HG03520 (cell line): ENCODE measurements at regions not wholly inside any gene's neighbourhood (a gene's known extent, or its start where the extent isn't known, plus 50 kb on each side); places are given as distances from the start of the nearest gene placed in this dataset.
"Not testable (repeated sequence)": the region's sequence is repeated elsewhere in the genome, so short reads cannot be mapped to it uniquely, and the experiment has no call there.

Source experiments
- ATAC-seq: cut with Tn5 transposase; IDR thresholded peaks from one replicate; pipeline ENCODE4 v1.9.1; 2021; ENCODE audit warnings: mild to moderate bottlenecking, moderate library complexity; ENCODE audit not compliant: unreplicated experiment

DNA sequence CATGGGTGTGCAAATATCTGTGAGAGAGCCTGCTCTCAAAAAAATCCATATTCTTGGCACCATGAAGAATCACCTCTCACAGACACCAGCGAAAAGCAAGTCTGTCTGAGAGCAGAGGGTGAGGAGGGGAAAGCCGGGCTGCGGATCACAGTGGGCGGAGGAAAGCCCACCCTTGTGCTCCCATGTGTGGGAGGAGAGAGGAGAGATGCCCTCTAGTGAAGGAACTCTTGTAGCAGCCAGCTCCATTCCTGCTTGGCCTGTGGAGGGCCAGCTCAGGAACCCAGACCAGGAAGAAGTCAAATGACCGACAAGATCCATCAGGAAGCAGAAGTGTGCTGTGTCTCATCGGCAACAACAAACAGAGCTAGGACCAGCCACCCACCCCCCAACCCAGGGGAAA, 321.7 kb upstream of the PLGLB1 start:
- ATAC-seq: not testable (repeated sequence)

DNA sequence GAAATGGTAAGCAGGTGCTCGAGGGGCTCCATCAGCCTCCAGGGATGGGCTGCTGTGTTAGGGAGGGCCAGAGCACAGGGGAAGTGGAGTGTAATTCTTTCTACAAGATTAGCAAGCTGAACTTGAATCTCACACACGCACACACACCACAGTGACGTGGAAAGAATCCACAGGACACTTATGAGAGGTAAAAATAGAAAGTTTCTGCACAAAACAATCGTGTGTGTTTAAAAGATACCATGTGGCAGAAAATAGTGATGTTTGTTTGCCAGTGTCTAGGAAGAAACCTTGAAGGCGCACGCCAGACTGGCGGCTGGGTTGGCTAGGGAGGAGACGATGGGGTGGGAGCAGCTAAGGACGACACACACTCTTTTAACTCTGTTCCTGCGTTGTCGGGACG, 323.6 kb upstream of the PLGLB1 start:
- not testable (repeated sequence) for ATAC-seq

DNA sequence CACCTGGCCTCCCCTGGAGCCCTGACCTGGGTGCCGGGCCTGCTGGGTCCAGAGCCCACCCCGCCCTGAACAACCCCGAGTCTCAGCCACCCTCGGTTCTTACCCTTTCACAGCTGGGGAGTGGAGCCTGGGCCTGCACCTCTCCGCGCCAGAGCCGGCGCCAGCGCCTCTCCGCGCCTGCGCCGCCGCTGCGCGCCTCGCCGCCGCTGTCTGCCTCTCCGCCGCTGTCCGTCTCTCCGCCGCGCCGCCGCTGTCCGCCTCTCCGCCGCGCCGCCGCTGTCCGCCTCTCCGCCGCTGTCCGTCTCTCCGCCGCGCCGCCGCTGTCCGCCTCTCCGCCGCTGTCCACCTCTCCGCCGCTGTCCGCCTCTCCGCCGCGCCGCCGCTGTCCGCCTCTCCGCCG, 326.9 kb upstream of the PLGLB1 start:
- ATAC-seq: not testable (repeated sequence)

DNA sequence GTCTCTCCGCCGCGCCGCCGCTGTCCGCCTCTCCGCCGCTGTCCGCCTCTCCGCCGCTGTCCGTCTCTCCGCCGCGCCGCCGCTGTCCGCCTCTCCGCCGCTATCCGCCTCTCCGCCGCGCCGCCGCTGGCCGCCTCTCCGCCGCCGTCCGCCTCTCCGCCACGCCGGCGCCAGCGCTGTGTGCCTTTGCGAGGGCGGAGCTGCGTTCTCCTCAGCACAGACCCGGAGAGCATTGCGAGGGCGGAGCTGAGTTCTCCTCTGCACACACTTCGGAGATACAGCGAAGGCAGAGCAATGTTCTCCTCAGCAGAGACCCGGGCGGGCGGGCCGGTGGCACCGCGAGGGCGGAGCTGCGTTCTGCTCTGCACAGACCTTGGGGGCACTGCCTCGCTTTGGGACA, 327.4 kb upstream of the PLGLB1 start:
- not testable (repeated sequence) for ATAC-seq

DNA sequence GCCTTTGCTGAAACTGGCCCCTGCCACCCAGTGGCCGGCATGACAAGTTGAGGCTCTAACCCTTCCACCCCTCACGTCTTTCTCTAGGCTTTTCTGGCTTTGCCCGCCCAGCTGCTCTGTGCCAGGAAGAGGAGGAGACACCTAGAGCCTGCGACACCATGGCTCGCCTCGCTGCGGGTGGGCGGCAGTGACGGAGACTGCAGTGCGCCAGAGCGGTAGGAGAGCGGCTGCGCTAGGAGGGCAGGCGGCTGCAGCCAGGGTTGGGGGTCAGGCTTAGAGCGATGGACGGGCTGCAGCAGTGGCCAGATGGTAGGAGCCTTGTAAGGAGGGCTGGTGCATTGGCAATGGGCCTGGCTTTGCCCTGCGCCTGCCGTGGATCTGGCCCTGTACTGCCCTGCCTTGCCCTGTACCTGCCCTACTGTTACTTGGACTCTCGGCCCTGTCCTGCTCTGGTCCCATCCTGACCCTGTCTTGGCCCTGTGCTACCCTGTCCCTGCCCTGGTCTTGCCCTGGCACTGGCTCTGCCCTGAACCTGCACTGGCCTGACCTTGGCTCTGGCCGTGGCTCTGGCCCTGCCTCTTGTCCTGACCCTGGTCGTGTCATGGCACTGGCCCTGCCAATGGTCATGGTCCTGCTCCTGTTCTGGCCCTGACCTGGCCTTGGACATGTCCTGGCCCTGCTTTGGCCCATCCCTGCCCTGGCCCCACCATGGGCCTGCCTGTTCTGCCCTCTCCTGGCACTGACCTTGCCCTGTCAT, 330.7 kb upstream of the PLGLB1 start:
- not testable (repeated sequence) for ATAC-seq

DNA sequence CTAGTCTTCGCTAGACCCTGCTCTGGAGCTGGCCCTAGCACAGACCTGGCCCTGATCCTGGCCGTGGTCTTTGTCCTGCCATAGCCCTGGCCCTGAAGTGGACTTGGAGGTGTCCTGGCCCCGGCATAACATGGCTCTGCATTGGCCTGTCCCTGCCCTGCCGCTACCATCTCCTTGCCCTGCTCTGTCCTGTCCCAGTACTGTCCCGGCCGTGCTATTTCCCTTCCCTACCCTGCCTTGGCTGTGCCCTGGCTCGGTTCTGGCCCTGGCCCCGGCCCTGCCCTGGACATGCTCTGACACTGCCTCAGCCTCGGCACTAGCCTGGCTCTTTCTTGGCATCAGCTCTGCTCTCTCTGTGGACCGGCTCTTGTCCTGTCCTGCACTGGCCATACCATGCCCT, 331.8 kb upstream of the PLGLB1 start:
- ATAC-seq: not testable (repeated sequence)

DNA sequence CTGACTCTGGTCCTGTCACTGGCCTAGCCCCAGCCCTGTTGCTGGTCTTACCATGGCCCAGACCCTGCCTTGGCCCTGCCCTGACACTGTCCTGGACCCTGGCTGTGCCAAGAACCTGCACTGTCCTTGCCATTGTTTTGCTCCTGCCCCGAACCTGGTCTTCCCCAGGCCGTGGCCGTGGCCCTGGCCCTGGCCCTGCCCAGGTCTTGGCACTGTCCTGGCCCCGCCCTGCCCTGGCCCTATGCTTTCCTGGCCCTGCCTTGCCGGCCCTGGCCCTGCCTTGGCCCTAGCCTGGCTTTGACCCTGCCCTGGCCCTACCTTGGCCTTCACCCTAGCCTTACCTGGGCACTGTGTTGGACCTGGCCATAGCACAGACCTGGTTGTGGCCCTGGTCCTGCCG, 332.5 kb upstream of the PLGLB1 start:
- not testable (repeated sequence) for ATAC-seq

DNA sequence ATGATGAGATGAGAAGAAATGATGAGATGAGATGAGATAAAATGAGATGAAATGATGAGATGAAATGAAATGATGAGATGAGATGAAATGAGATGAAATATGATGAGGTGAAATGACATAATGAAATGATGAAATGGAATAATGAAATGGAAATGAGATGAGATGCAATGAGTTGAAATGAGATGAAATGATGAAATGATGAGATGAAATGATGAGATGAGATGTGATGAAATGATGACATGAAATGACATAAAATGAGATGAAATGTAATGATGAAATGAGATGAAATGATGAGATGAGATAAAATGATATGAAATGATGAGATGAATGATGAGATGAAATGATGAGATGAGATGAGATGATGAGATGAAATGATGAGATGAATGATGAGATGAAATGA, 338.6 kb upstream of the PLGLB1 start:
- ATAC-seq: not testable (repeated sequence)

DNA sequence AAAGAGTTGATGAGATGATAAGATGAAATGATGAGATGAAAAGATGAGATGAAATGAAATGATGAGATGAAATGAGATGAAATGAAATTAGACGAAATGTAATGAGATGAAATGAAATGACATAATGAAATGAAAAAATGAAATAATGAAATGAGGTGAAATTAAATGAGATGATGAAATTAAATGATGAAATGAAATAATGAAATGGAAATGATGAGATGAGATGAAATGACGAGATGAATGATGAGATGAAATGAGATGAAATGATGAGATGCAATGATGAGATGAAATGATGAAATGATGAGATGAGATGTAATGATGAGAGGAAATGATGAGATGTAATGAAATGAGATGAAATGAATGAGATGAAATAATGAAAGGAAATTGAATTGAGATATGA, 339.3 kb upstream of the PLGLB1 start:
- not testable (repeated sequence) for ATAC-seq

DNA sequence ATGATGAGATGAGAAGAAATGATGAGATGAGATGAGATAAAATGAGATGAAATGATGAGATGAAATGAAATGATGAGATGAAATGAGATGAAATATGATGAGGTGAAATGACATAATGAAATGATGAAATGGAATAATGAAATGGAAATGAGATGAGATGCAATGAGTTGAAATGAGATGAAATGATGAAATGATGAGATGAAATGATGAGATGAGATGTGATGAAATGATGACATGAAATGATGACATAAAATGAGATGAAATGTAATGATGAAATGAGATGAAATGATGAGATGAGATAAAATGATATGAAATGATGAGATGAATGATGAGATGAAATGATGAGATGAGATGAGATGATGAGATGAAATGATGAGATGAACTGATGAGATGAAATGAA, 340.2 kb upstream of the PLGLB1 start:
- not testable (repeated sequence) for ATAC-seq

DNA sequence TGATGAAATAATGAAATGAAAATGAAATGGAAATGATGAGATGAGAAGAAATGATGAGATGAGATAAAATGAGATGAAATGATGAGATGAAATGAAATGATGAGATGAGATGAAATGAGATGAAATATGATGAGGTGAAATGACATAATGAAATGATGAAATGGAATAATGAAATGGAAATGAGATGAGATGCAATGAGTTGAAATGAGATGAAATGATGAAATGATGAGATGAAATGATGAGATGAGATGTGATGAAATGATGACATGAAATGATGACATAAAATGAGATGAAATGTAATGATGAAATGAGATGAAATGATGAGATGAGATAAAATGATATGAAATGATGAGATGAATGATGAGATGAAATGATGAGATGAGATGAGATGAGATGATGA, 342.7 kb upstream of the PLGLB1 start:
- ATAC-seq: not testable (repeated sequence)

DNA sequence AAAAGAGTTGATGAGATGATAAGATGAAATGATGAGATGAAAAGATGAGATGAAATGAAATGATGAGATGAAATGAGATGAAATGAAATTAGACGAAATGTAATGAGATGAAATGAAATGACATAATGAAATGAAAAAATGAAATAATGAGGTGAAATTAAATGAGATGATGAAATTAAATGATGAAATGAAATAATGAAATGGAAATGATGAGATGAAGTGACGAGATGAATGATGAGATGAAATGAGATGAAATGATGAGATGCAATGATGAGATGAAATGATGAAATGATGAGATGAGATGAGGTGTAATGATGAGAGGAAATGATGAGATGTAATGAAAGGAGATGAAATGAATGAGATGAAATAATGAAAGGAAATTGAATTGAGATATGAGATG, 343.4 kb upstream of the PLGLB1 start:
- ATAC-seq: not testable (repeated sequence)

DNA sequence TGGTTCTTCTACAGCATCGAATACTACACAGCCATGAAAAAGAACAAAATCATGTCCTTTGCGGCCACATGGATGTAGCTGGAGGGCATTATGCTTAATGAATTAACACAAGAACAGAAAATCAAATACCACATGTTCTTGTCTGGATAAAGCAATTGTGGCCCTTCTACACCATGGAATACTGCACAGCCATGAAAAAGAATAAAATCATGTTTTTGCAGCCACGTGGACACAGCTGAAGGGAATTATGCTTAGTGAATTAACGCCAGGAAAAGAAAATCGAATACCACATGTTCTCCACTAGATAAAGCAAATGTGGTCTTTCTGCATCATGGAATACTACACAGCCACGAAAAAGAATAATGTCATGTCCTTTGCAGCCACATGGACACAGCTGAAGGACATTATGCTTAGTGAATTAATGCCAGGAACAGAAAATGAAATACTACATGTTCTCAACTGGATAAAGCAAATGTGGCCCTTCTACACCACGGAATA, 361.8 kb upstream of the PLGLB2 start:
- ATAC-seq: not testable (repeated sequence)

DNA sequence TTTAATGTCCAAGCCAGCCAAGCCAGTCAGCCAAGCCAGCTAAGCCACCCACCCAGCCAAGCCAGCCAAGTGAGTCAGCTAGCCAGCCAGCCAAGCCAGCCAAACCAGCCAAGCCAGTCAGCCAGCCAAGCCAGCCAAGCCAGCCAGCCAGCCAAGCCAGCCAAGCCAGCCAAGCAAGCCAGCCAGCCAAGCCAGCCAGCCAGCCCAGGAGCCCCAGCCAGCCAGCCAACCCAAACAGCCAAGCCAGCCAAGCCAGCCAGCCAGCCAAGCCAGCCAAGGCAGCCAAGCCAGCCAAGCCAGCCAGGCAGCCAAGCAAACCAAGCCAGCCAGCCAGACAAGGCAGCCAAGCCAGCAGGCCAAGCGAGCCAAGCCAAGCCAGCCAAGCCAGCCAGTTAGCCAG, 352.1 kb upstream of the PLGLB2 start:
- ATAC-seq: not testable (repeated sequence)

DNA sequence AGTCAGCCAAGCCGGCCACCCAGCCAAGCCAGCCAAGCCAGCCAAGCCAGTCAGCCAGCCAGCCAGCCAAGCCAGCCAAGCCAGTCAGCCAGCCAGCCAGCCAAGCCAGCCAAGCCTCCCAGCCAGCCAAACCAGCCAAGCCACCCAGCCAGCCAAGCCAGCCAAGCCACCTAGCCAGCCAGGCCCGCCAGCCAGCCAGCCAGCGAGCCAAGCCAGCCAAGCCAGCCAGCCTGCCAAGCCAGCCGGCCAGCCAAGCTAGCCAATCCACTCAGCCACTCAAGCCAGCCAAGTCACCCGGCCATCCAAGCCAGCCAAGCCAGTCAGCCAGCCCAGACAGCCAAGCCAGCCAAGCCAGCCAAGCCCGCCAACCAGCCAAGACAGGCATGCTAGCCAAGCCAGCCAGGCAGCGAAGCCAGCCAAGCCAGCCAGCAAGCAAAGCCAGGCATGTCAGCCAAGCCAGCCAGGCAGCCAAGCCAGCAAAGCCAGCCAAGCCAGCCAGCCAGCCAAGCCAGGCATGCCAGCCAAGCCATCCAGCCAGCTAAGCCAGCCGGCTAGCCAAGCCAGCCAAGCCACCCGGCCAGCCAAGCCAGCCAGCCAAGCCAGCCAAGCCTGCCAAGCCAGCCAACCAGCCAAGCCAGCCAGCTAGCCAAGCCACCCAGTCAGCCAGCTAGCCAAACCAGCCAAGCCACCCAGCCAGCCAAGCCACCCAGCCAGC, 351.2 kb upstream of the PLGLB2 start:
- ATAC-seq: not testable (repeated sequence)

DNA sequence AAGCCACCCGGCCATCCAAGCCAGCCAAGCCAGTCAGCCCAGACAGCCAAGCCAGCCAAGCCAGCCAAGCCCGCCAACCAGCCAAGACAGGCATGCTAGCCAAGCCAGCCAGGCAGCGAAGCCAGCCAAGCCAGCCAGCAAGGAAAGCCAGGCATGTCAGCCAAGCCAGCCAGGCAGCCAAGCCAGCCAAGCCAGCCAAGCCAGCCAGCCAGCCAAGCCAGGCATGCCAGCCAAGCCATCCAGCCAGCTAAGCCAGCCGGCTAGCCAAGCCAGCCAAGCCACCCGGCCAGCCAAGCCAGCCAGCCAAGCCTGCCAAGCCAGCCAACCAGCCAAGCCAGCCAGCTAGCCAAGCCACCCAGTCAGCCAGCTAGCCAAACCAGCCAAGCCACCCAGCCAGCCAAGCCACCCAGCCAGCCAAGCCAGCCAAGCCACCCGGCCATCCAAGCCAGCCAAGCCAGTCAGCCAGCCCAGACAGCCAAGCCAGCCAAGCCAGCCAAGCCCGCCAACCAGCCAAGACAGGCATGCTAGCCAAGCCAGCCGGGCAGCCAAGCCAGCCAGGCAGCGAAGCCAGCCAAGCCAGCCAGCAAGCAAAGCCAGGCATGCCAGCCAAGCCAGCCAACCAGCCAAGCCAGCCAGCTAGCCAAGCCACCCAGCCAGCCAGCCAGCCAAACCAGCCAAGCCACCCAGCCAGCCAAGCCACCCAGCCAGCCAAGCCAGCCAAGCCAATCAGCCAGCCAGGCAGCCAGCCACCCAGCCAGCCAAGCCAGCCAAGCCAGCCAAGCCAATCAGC, 350.4 kb upstream of the PLGLB2 start:
- not testable (repeated sequence) for ATAC-seq

DNA sequence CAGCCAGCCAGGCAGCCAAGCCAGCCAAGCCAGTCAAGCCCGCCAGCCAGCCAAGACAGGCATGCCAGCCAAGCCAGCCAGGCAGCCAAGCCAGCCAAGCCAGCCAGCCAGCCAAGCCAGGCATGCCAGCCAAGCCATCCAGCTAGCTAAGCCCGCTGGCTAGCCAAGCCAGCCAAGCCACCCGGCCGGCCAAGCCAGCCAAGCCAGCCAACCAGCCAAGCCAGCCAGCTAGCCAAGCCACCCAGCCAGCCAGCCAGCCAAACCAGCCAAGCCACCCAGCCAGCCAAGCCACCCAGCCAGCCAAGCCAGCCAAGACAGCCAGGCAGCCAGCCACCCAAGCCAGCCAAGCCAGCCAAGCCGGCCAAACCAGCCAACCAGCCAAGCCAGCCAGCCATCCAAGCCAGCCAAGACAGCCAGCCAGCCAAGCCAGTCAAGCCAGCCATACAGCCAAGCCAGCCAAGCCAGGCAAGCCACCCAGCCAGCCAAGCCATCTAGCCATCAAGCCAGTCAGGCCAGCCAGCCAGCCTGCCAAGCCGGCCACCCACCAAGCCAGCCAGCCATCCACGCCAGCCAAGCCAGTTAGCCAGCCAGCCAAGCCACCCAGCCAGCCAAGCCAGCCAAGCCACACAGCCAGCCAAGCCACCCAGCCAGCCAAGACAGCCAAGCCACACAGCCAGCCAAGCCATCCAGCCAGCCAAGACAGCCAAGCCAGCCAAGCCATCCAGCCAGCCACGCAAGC, 349.2 kb upstream of the PLGLB2 start:
- ATAC-seq: not testable (repeated sequence)

DNA sequence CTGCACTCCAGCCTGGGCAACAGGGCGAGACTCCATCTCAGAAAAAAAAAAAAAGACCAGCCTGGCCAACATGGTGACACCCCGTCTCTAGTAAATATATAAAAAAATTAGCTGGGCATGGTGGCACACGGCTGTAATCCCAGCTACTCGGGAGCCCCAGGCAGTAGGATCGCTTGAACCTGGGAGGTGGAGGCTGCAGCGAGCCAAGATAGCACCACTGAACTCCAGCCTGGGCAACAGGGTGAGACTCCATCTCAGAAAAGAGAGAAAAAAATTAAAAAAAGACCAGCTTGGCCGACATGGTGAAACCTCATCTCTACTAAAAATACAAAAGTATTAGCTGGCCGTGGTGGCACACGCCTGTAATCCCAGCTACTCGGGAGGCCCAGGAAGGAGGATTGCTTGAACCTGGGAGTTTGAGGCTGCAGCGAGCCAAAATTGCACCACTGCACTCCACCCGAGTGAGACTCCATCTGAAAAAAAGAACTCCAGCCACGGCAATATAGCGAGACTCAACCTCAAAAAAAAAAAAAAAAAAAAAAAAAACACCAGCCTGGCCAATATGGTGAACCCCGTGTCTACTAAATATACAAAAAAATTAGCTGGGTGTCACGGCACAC, 346.1 kb upstream of the PLGLB2 start:
- no peak for ATAC-seq

DNA sequence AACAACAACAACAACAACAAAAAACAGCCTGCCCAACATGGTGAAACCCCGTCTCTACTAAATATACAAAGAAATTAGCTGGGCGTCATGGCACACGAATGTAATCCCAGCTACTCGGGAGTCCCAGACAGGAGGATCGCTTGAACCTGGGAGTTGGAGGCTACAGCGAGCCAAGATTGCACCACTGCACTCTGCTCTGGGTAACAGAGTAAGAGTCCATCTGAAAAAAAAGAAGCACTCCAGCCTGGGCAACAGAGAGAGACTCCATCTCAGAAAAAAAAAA, 344.1 kb upstream of the PLGLB2 start:
- ATAC-seq: no peak
